GM12878 (cell line): ENCODE measurements at regions not wholly inside any gene's neighbourhood (a gene's known extent, or its start where the extent isn't known, plus 50 kb on each side); places are given as distances from the start of the nearest gene placed in this dataset.

Source experiments
- ATAC-seq: fragments of 200-7000 bp; cut with Tn5 transposase; 3 replicates; pipeline ENCODE4 v1.9.1; 2020; ENCODE audit warnings: mild to moderate bottlenecking, moderate library complexity
- BruUV-seq: library from RNA; stranded (reverse); fragments of 400-500 nt; replicated peaks from 2 replicates; lab custom pipeline; 2021; lab: Mats Ljungman, UMichigan
- CTCF ChIA-PET: fragments of 300-600 bp; sonication (Branson Sonifier 250); formaldehyde crosslinking; extraction: SDS; loops from one replicate; lab custom pipeline; 2021; ENCODE audit warnings: inconsistent platforms; lab: Yijun Ruan, JAX
- POLR2A ChIA-PET: fragments of 350-600 bp; formaldehyde crosslinking; extraction: SDS; loops from one replicate; lab custom pipeline; 2021; ENCODE audit warnings: inconsistent platforms; lab: Charles Lee
- RAD21 ChIA-PET: fragments of 300-600 bp; sonication (Branson Sonifier 250); formaldehyde crosslinking; loops from one replicate; lab custom pipeline; 2023; ENCODE audit warnings: antibody characterized with exemption; ENCODE audit not compliant: unreplicated experiment; lab: Charles Lee
- SMC1A ChIA-PET: fragments of 300-600 bp; sonication (Branson Sonifier 250); formaldehyde crosslinking; loops from one replicate; lab custom pipeline; 2023; ENCODE audit not compliant: unreplicated experiment, uncharacterized antibody; lab: Charles Lee
- DNase-seq: peaks from one replicate; pipeline ENCODE4 v3.0.0-alpha.2; 2011; ENCODE audit warnings: low read depth, low spot score
- FAIRE-seq: peaks from 3 replicates; lab custom pipeline; 2011; peaks lifted over from hg19 to GRCh38; lab: Jason Lieb, UNC
- H2AFZ ChIP-seq: 2 replicates; pipeline ENCODE4 v1.6.0; 2011; ENCODE audit warnings: low read depth, low read length, control low read depth; ENCODE audit not compliant: control insufficient read depth
- H3K27ac ChIP-seq: 2 replicates; pipeline ENCODE4 v1.5.1; 2011; ENCODE audit warnings: control low read depth; ENCODE audit not compliant: control insufficient read depth, insufficient read depth
- H3K27me3 ChIP-seq, 2 experiments: replicated peaks in 1 of 2; 2 replicates each; pipeline versions ENCODE4 v1.6.0 to v1.6.1; 2011; ENCODE audit warnings: low read length in 1 of 2; ENCODE audit not compliant: control insufficient read depth in 2 of 2, insufficient read depth in 2 of 2
- H3K36me3 ChIP-seq, 2 experiments: 2 replicates each; pipeline ENCODE4 v1.5.1; 2011; ENCODE audit warnings: low read length in 1 of 2; ENCODE audit not compliant: control insufficient read depth in 2 of 2, insufficient read depth in 2 of 2
- H3K4me1 ChIP-seq: 2 replicates; pipeline ENCODE4 v1.6.1; 2011; ENCODE audit warnings: mild to moderate bottlenecking, low read length, moderate library complexity, mixed read lengths; ENCODE audit not compliant: control insufficient read depth, insufficient read depth
- H3K4me2 ChIP-seq: 2 replicates; pipeline ENCODE4 v1.6.0; 2011; ENCODE audit warnings: control low read depth; ENCODE audit not compliant: control insufficient read depth, insufficient read depth
- H3K4me3 ChIP-seq: fragments of 200-600 bp; sonication (generic); 2 replicates; pipeline ENCODE4 v1.5.1; 2016
- H3K79me2 ChIP-seq: 2 replicates; pipeline ENCODE4 v1.6.0; 2011; ENCODE audit warnings: low read length; ENCODE audit not compliant: control insufficient read depth, insufficient read depth
- H3K9ac ChIP-seq: 2 replicates; pipeline ENCODE4 v1.8.0; 2011; ENCODE audit warnings: low read length, control low read depth, mixed read lengths; ENCODE audit not compliant: control insufficient read depth, insufficient read depth
- H3K9me3 ChIP-seq: replicated peaks from 3 replicates; pipeline ENCODE4 v1.5.1; 2011; ENCODE audit warnings: mild to moderate bottlenecking, low read length; ENCODE audit not compliant: control insufficient read depth, insufficient read depth
- H4K20me1 ChIP-seq: 2 replicates; pipeline ENCODE4 v1.6.0; 2011; ENCODE audit not compliant: control insufficient read depth, insufficient read depth
- E2F4 ChIP-seq: IDR thresholded peaks from 2 replicates; pipeline ENCODE4 v1.6.1; 2012; ENCODE audit warnings: low read depth, low read length, improper control_type of control experiment
- EED ChIP-seq: sonication (generic); IDR thresholded peaks from 2 replicates; pipeline ENCODE4 v1.6.1; 2016; ENCODE audit warnings: antibody characterized with exemption, low read depth
- ETV6 ChIP-seq, 2 experiments: fragments of 450-650 bp in 1 of 2; IDR thresholded peaks in 1 of 2; conservative IDR thresholded peaks in 1 of 2; 2 replicates each; pipeline ENCODE4 v1.6.1; 2014; ENCODE audit warnings: antibody characterized with exemption in 1 of 2, borderline replicate concordance in 1 of 2, low read depth in 1 of 2, mild to moderate bottlenecking in 1 of 2, moderate library complexity in 1 of 2
- IRF5 ChIP-seq: fragments of 450-650 bp; IDR thresholded peaks from 2 replicates; pipeline ENCODE4 v1.6.1; 2017; ENCODE audit warnings: borderline replicate concordance
- NR2C1 ChIP-seq: fragments of 450-650 bp; IDR thresholded peaks from 2 replicates; pipeline ENCODE4 v1.6.1; 2017; ENCODE audit warnings: antibody characterized with exemption, mild to moderate bottlenecking, moderate library complexity
- NR2F1 ChIP-seq: fragments of 450-650 bp; conservative IDR thresholded peaks from 2 replicates; pipeline ENCODE4 v1.6.1; 2017; ENCODE audit warnings: mild to moderate bottlenecking
- PKNOX1 ChIP-seq: fragments of 450-650 bp; IDR thresholded peaks from 2 replicates; pipeline ENCODE4 v1.6.1; 2016; ENCODE audit warnings: mild to moderate bottlenecking
- POLR2AphosphoS2 ChIP-seq: IDR thresholded peaks from 2 replicates; pipeline ENCODE4 v1.6.1; 2011; ENCODE audit warnings: low read depth, mild to moderate bottlenecking, low read length, improper control_type of control experiment, moderate library complexity
- POU2F2 ChIP-seq: IDR thresholded peaks from 3 replicates; pipeline ENCODE4 v1.6.1; 2011; ENCODE audit warnings: low read depth, mild to moderate bottlenecking, low read length, borderline replicate concordance
- RAD21 ChIP-seq: IDR thresholded peaks from 2 replicates; pipeline ENCODE4 v1.6.1; 2011; ENCODE audit warnings: mild to moderate bottlenecking, low read depth, low read length, moderate library complexity; ENCODE audit not compliant: insufficient read depth
- RB1 ChIP-seq: fragments of 450-650 bp; formaldehyde crosslinking; IDR thresholded peaks from 2 replicates; pipeline ENCODE4 v1.6.1; 2017; ENCODE audit warnings: mild to moderate bottlenecking, borderline replicate concordance
- RBBP5 ChIP-seq: fragments of 200-600 bp; sonication (generic); conservative IDR thresholded peaks from 2 replicates; pipeline ENCODE4 v1.6.1; 2016
- SMARCA5 ChIP-seq: fragments of 450-650 bp; IDR thresholded peaks from 2 replicates; pipeline ENCODE4 v1.6.1; 2017; ENCODE audit warnings: mild to moderate bottlenecking
- SUPT20H ChIP-seq: IDR thresholded peaks from 2 replicates; pipeline ENCODE4 v1.6.1; 2011; ENCODE audit warnings: low read depth, mild to moderate bottlenecking, low read length, moderate library complexity, borderline replicate concordance; ENCODE audit not compliant: control insufficient read depth
- TARDBP ChIP-seq: IDR thresholded peaks from 2 replicates; pipeline ENCODE4 v1.6.1; 2016; ENCODE audit warnings: borderline replicate concordance
- TCF3 ChIP-seq: IDR thresholded peaks from 2 replicates; pipeline ENCODE4 v1.6.1; 2012; ENCODE audit warnings: low read depth, mild to moderate bottlenecking, low read length, borderline replicate concordance; ENCODE audit not compliant: insufficient read depth
- YY1 ChIP-seq: IDR thresholded peaks from 2 replicates; pipeline ENCODE4 v1.6.1; 2011; ENCODE audit warnings: low read depth, mild to moderate bottlenecking, low read length
- WGBS: methylation state at CpG from one replicate; pipeline ENCODE4 v1.1.6; 2016; ENCODE audit warnings: low lambda C conversion rate; ENCODE audit not compliant: insufficient replicate concordance, insufficient coverage; ENCODE audit errors: missing lambda C conversion rate; 5-methylcytosine and 5-hydroxymethylcytosine counted together
- in situ Hi-C: fragments of 300-500 bp; cut with MboI; formaldehyde crosslinking; loops from 9 replicates; pipeline ENCODE4 v1.14.3; 2018; ENCODE audit warnings: mixed read lengths
- intact Hi-C: fragments of 100-400 bp; cut with micrococcal nuclease; formaldehyde crosslinking; loops from one replicate; pipeline ENCODE4 v1.14.2; 2022; ENCODE audit not compliant: unreplicated experiment

GRCh38 chr18:61057443-61057842 is 275.8 kb upstream of the CDH20 start:
- Histone ChIP-seq H3K27me3 (no peaks in the 10 kb centered on the region), H2AFZ (no peak overlapping the region), H3K79me2 (no peaks in the 10 kb centered on the region), H3K9ac (no peak overlapping the region), H4K20me1 (no peaks in the 10 kb centered on the region), H3K4me2 (no peak overlapping the region), H3K4me1 (no peaks in the 10 kb centered on the region), H3K4me3 (no peak overlapping the region), H3K27ac (no peak overlapping the region), H3K9me3 (no peaks in the 10 kb centered on the region), H3K36me3 (no peaks in the 10 kb centered on the region)
- BruUV-seq = no TSS peak
- POLR2A ChIA-PET = no interaction called here
- ATAC-seq (no peak), DNase-seq (no peak), FAIRE-seq (no peak)
- intact Hi-C loops = no loop called here
- CTCF ChIA-PET = no interaction called here
- 50% methylated on average over 2 of the region's 2 CpGs for WGBS
- RAD21 ChIA-PET = no interaction called here
- in situ Hi-C loops = no loop called here
- SMC1A ChIA-PET = no interaction called here
- TF ChIP-seq SUPT20H (no peak), NR2F1 (no peak), E2F4 (no peak), ETV6 (conservative IDR thresholded peaks at IDR 0.05 in 1 of 2, IDR thresholded peaks at IDR 0.05 in 1 of 2; ENCODE audit: borderline replicate concordance in 1 of 2, low read depth in 1 of 2) (no peak), RB1 (no peak)
- TF ChIP-seq, all 136 proteins: peak for 0

- H3K9me3 ChIP-seq = no peaks in the 10 kb centered on the region
- DNase-seq (no peak), FAIRE-seq (no peak), ATAC-seq (no peak)
- no peaks in the 10 kb centered on the region for H3K79me2 ChIP-seq
- no peak overlapping the region for H3K4me2 ChIP-seq
- POLR2A ChIA-PET = no interaction called here
- BruUV-seq = no TSS peak
- WGBS = 19% methylated on average over 2 of the region's 2 CpGs
- intact Hi-C loops = no loop called here
- H3K36me3 ChIP-seq = no peaks in the 10 kb centered on the region
- CTCF ChIA-PET = no interaction called here
- H3K4me3 ChIP-seq = no peak overlapping the region
- H2AFZ ChIP-seq = no peak overlapping the region
- H4K20me1 ChIP-seq = no peaks in the 10 kb centered on the region
- no peak overlapping the region for H3K9ac ChIP-seq
- H3K27ac ChIP-seq = no peak overlapping the region
- SMC1A ChIA-PET = no interaction called here
- in situ Hi-C loops = no loop called here
- no peaks in the 10 kb centered on the region for H3K27me3 ChIP-seq
- RAD21 ChIA-PET = no interaction called here
- no peaks in the 10 kb centered on the region for H3K4me1 ChIP-seq
- TF ChIP-seq POLR2AphosphoS2 (no peak), IRF5 (no peak), RBBP5 (no peak), RAD21 (no peak), YY1 (no peak), EED (no peak), PKNOX1 (no peak), SMARCA5 (no peak), POU2F2 (no peak), TARDBP (no peak), NR2C1 (no peak), TCF3 (no peak)
Observed at GRCh38 chr18:61062258-61062657, 271.0 kb upstream of the CDH20 start.
